Right cardiac atrium (tissue), 5 donors: ENCODE measurements at regions not wholly inside any gene's neighbourhood (a gene's known extent, or its start where the extent isn't known, plus 50 kb on each side); places are given as distances from the start of the nearest gene placed in this dataset.

Experiments used
- ATAC-seq, 2 donors: fragments of 200-7000 bp; cut with Tn5 transposase; one replicate each; pipeline versions ENCODE4 v1.8.0 to v1.9.1; 2020; ENCODE audit warnings: moderate library complexity in 2 of 2, mild to moderate bottlenecking in 1 of 2
- DNase-seq, 3 donors: peaks; one replicate each; pipeline ENCODE4 v3.0.0-alpha.2; 2020
- H3K27ac ChIP-seq: one replicate; pipeline ENCODE4 v1.5.1; 2013; ENCODE audit warnings: mild to moderate bottlenecking, low read length, control low read depth, moderate library complexity
- H3K27me3 ChIP-seq: one replicate; pipeline ENCODE4 v1.6.1; 2013; ENCODE audit not compliant: control insufficient read depth, insufficient read depth
- H3K4me1 ChIP-seq: one replicate; pipeline ENCODE4 v1.6.1; 2013; ENCODE audit warnings: low read length; ENCODE audit not compliant: control insufficient read depth, insufficient read depth
- H3K4me3 ChIP-seq: one replicate; pipeline ENCODE4 v1.5.1; 2013; ENCODE audit warnings: low read length, control low read depth
- H3K9me3 ChIP-seq: one replicate; pipeline ENCODE4 v1.6.1; 2013; ENCODE audit warnings: low read length; ENCODE audit not compliant: control insufficient read depth
- WGBS: extraction: QIAGEN DNeasy Blood & Tissue Kit; methylation state at CpG from one replicate; pipeline ENCODE4 v1.1.7; 2013; 5-methylcytosine and 5-hydroxymethylcytosine counted together
- intact Hi-C, 4 donors: fragments of 100-400 bp; cut with DNase I; formaldehyde crosslinking; loops; one replicate each; pipeline versions ENCODE4 v1.11.0 to v1.14.0; 2022 to 2023
- donor health status: healthy with polysubstance abuse.
- donor health status: DM: no; HTN: yes; CAD: no.
- donor health status: DM: no; HTN: no; CAD: no.
- donor health status: DM: no; HTN: yes; CAD: no; lungs with severe emphysema.
- donor health status: DM: yes; HTN: yes; CAD: no.

DNA sequence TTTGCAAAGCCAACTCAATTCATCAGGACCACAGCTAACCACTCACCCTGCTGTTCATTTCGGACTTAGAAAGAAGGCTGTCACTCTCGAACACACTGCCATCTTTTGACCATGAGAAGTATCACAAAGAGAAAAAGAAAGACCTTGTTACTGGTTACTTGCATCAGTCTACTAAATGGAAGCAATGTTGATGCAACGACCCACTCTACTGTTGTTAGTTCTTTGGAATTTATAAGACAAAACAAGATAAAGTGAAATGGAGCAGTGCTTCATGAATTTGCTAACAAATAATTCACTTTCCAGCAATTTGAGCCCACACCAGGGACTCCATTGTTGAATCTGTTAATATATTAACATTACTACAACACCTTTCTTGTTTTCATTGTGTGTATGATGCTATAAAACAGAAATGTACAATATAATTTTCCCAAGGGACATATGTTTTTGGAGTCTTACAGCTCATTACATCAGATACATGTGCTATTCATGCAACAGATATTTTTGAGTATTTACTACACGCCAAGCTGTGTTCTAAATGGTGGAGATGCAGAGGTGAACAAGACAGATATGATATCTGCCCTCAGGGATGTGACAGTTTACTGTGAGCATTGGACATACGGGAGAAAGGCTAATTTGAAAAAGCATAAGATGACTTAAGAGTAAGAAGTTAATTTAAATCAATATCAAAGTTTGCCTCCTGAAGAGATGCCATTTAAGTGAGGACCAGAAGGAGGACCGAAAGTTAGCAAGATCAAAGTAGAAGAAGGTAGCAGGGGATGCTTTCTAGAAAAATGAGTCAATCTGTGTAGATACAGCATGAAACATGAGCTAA is 87.2 kb downstream of the AREG start:
- WGBS, result 44% methylated on average over 6 of the region's 6 CpGs
- intact Hi-C loops, result loop anchor here in 2 of 4 donors (5.0 to 10.0 kb wide), 2 partner anchors 157 to 160 kb away; no protein-coding TSS in a partner anchor
- H3K9me3 ChIP-seq, result no peaks in the 10 kb centered on the region
- no peak for DNase-seq
- no peak overlapping the region for H3K27ac ChIP-seq
- no peaks in the 10 kb centered on the region for H3K27me3 ChIP-seq
- H3K4me1 ChIP-seq, result no peaks in the 10 kb centered on the region
- H3K4me3 ChIP-seq, result no peak overlapping the region
- ATAC-seq, result peak; percentile 69 to 73

DNA sequence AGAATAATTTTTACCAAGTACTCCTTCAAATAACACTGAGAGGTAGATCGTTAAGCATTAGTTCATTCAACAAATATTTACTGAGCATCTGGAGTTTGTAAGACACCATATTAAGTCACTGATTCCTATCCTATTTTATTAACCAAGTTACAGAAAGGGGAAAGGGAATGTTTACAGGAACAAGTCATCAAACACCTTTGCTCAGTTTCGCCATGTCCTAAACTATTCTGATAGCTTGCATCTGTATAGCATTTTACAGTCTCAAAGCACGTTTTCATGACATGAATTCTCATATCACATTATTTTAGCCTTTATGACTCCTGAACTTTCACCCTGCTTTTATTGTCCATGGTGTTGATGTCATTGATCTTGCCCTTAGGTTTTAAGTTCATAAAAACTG is 89.2 kb downstream of the AREG start:
- ATAC-seq, result no peak
- WGBS, result 79% methylated on average over 3 of the region's 3 CpGs
- Histone ChIP-seq H3K9me3 (no peaks in the 10 kb centered on the region), H3K27me3 (no peaks in the 10 kb centered on the region), H3K27ac (no peak overlapping the region), H3K4me3 (no peak overlapping the region), H3K4me1 (no peaks in the 10 kb centered on the region)
- intact Hi-C loops, result loop anchor here in 2 of 4 donors (5.0 to 10.0 kb wide), 2 partner anchors 159 to 162 kb away; no protein-coding TSS in a partner anchor
- no peak for DNase-seq

DNA sequence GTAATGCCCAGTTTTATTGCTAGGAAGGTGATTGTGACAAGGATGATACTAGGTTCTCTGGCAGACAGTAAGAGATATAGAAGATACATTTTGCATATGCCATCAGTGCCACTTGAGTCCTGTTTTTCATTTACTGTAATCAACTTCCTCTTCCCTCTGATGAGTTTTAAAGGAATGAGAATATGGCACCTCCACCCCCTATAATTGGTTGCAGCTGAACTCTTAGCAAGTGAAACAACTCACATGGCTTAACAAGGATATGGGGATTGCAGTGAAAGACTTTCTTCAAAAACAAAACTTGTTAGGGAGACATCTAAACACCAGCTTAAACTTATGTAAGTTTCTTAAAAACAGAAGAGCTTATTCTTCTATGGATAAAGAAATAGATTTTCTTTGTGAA is 90.0 kb downstream of the AREG start:
- Histone ChIP-seq H3K4me3 (no peak overlapping the region), H3K27me3 (no peaks in the 10 kb centered on the region), H3K27ac (no peak overlapping the region), H3K4me1 (no peaks in the 10 kb centered on the region), H3K9me3 (no peaks in the 10 kb centered on the region)
- intact Hi-C loops, result loop anchor here in 2 of 4 donors (5.0 to 10.0 kb wide), 2 partner anchors 160 to 163 kb away; no protein-coding TSS in a partner anchor
- DNase-seq (no peak), ATAC-seq (no peak)

DNA sequence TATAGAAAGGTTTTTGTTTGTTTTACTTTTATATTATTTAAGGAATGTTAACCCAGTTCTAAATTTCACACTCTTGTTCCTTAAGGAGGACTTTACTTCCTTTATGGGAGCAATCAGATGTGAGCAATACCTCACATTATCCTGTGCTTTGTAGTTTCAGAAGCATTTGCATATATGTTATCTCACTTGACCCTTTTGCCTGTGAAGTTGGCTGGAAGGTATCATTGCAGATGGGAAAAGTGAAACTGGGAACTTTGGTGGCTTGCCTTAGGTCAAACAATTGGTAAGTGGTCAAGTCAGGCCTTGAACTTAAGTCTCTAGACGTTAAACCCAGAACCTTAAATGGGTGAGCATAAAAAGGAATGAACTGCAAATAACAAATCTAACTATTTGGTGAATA is 90.6 kb downstream of the AREG start:
- intact Hi-C loops, result loop anchor here in 1 of 4 donors (10.0 kb wide), 1 partner anchor 161 kb away; no protein-coding TSS in a partner anchor
- no peak overlapping the region for H3K4me3 ChIP-seq
- no peaks in the 10 kb centered on the region for H3K27me3 ChIP-seq
- WGBS, result 81% methylated on average over 1 of the region's 1 CpG
- ATAC-seq (no peak), DNase-seq (no peak)
- no peaks in the 10 kb centered on the region for H3K4me1 ChIP-seq
- H3K27ac ChIP-seq, result no peak overlapping the region
- no peaks in the 10 kb centered on the region for H3K9me3 ChIP-seq

DNA sequence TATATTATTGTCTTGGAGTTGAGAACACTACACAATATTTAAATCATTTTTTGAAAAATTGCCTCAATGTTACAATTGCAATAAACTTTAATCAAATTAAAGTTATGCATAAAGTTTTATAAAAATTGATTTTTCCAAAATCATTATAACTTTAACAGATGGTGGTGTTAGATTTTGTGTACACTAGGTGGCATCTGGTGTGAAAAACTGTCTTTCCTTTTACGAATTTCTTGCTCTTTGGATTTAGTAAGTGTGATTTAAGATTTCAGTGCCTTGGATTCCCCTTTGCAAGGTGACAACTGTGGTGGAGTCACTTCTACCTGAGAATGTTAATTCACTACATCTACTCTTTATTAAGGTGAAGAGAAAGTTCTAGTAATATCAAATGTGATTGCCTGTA is 91.6 kb downstream of the AREG start:
- ATAC-seq, result no peak
- intact Hi-C loops, result loop anchor here in 1 of 4 donors (10.0 kb wide), 1 partner anchor 162 kb away; no protein-coding TSS in a partner anchor
- 51% methylated on average over 1 of the region's 1 CpG for WGBS

DNA sequence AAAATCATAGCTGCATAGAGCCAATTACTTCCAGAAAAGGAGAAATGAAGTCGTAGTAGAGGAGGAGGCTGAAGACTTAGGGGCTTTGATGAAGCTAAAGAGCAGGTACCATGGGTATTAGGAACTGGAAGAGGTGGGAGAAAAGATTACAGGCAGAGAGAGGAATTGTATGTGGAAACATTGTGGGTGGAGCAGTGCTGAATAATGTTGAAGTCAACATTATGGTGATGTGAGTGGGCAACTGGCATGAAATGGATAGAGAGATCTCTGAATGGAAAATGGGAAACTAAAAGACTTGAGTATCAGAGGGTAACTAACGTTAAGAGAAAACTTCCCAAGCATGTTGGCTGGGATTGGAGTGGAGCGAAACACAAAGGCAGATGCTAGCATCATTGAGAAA is 92.5 kb downstream of the AREG start:
- intact Hi-C loops, result loop anchor here in 1 of 4 donors (10.0 kb wide), 1 partner anchor 163 kb away; no protein-coding TSS in a partner anchor
- 76% methylated on average over 3 of the region's 3 CpGs for WGBS
- no peaks in the 10 kb centered on the region for H3K9me3 ChIP-seq

More for the DNA sequence above, 91.6 kb downstream of the AREG start:
- Histone ChIP-seq H3K4me1 (no peaks in the 10 kb centered on the region), H3K4me3 (no peak overlapping the region), H3K27ac (no peak overlapping the region), H3K9me3 (no peaks in the 10 kb centered on the region), H3K27me3 (no peaks in the 10 kb centered on the region)
- DNase-seq, result no peak

DNA sequence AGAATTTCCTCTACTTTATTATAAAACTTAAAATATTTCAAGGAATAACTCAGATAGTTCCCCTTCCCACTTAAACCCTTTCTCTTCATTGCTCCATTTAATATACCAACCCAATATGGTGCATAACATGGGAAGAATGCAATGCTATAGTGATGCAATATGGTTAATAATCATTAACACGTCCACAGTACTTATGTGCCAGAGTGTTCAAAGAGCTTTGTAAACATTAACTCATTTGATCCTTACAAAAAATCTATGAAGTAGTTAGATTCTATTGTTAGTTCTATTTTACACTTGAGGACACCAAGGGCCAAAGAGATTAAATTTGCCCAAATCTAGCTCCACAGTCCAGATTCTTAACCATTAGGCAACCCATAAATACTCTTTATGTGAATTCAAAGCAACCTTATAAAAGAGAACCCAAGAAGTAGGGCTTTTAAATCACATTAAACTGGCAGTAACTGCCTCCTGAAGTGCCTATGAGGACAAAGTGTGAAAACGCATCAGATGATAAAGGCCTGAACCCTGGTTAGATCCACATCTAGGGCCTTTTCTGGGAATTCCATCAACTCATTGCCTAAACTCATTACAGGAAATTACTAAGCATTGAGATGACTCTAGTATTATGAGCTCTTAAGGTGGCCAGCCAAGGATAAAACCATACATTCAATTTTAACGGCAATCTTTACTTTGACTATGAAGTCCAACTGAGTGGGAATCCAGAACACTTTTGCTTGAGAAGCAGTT is 94.3 kb downstream of the AREG start:
- intact Hi-C loops, result loop anchor here in 1 of 4 donors (10.0 kb wide), 1 partner anchor 164 kb away; no protein-coding TSS in a partner anchor
- no peak for DNase-seq
- Histone ChIP-seq H3K9me3 (no peaks in the 10 kb centered on the region), H3K4me3 (no peak overlapping the region), H3K27me3 (no peaks in the 10 kb centered on the region), H3K4me1 (no peaks in the 10 kb centered on the region), H3K27ac (no peak overlapping the region)
- 61% methylated on average over 3 of the region's 3 CpGs for WGBS
- no peak for ATAC-seq

More for the DNA sequence above, 92.5 kb downstream of the AREG start:
- Histone ChIP-seq H3K27me3 (no peaks in the 10 kb centered on the region), H3K4me3 (no peak overlapping the region), H3K27ac (no peak overlapping the region), H3K4me1 (no peaks in the 10 kb centered on the region)
- no peak for ATAC-seq
- DNase-seq, result no peak

DNA sequence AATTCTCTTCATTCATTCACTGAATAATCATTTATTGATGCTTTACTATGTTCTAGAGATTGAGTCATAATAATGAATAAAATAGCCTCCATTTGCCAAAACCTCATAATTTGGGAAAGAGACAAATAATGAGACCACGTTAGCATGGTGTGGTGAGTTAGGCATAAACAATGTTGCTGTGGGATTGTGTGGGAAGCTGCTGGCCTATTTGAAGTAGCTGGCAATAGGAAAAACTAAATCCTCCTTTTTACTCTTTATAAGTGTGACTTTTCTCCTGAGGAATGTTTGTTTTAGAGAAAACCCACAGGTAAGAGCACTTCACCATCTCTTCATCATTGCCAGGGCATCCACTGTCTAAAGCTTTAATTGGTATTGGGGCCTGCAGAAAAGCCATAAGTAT is 95.3 kb downstream of the AREG start:
- Histone ChIP-seq H3K9me3 (no peaks in the 10 kb centered on the region), H3K27me3 (no peaks in the 10 kb centered on the region), H3K27ac (no peak overlapping the region), H3K4me1 (no peaks in the 10 kb centered on the region), H3K4me3 (no peak overlapping the region)
- ATAC-seq (no peak), DNase-seq (no peak)
- intact Hi-C loops, result no loop called here
- 67% methylated on average over 1 of the region's 1 CpG for WGBS

DNA sequence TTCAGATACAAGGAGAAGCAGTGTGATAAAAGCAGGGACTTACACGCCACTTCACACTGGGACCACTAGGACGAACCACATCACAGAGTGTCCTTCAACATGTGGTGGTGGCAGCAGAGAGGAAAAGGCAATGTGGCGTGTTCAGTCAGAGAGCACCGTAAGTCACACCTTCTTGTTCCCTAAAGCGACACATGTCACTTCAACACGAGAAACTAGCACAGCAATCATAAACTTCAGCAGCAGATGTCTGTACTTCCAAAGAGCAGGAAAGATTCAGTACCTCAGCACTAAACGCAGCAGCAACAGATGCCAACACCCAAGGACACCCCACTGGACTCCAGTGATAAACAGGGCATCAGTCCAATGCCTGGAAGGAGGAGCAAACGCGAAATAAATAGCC is 96.7 kb downstream of the AREG start:
- intact Hi-C loops, result no loop called here
- no peak overlapping the region for H3K27ac ChIP-seq
- 60% methylated on average over 9 of the region's 9 CpGs for WGBS
- ATAC-seq, result peak; percentile 61 to 76
- H3K27me3 ChIP-seq, result no peaks in the 10 kb centered on the region
- H3K4me3 ChIP-seq, result no peak overlapping the region
- H3K4me1 ChIP-seq, result no peaks in the 10 kb centered on the region
- no peaks in the 10 kb centered on the region for H3K9me3 ChIP-seq
- peak in 1 of 3 donors; percentile 9 for DNase-seq

DNA sequence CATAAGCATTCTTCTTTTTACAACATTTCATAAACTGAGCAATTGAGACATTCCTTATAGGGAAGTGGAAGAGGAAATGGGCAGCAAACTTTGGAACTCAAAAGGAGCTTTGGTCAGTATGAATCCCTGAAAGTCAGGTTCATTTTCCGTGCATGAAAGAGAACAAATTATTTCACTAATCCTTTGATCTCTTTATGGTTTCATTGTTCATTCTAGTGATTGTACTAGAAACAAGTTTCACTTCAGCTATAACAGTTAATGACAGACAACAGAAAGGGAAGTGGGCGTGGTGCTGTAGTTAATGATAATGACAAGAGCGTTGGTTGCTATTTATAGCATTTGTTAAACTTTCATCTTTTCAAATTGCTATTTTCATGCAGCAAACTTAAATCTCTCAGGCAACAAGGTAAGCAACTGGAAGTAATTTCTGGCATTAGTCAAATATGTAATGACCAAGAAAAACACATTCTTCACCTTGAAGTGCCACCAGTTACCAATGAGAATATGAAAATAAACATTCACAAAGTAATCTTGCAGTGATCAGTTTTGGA is 98.4 kb downstream of the AREG start:
- DNase-seq, result no peak
- Histone ChIP-seq H3K4me3 (no peak overlapping the region), H3K27me3 (no peaks in the 10 kb centered on the region), H3K27ac (no peak overlapping the region), H3K9me3 (no peaks in the 10 kb centered on the region), H3K4me1 (peaks cover 3% of the 10 kb centered on the region)
- intact Hi-C loops, result no loop called here
- 27% methylated on average over 3 of the region's 3 CpGs for whole genome bisulfite sequencing
- ATAC-seq, result no peak

DNA sequence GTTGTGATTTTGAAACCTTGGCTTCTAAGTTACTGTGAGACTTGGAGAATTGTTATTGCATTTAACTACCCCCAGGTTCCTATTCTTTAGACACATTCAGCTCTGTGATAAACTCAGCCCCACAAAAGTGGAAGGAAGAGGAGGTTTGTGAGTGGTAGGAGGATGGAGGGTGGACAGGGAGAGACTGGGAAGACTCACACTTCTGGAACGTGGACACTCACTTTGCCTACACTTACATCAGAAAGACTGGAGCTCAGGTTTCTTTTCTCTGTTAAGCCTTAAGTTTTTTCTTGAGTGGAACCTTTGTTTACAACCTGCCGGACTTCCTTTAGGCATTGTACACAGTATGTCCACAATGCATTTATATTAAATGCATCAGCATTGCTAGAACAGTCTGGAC is 99.0 kb downstream of the AREG start:
- ATAC-seq, result no peak
- intact Hi-C loops, result no loop called here
- no peak for DNase-seq
- Histone ChIP-seq H3K27me3 (no peaks in the 10 kb centered on the region), H3K9me3 (no peaks in the 10 kb centered on the region), H3K27ac (no peak overlapping the region), H3K4me3 (no peak overlapping the region), H3K4me1 (peaks cover 3% of the 10 kb centered on the region)
- WGBS, result 65% methylated on average over 2 of the region's 2 CpGs
